ENCODE measurements at regions not wholly inside any gene's neighbourhood (a gene's known extent, or its start where the extent isn't known, plus 50 kb on each side); places are given as distances from the start of the nearest gene placed in this dataset.

- no peak overlapping the region for H3K4me2 ChIP-seq (ENCODE audit: low read length, poor library complexity, severe bottlenecking)
- no peak overlapping the region for H2AK5ac ChIP-seq (ENCODE audit: low read length, severe bottlenecking)
- no peak overlapping the region for H2BK5ac ChIP-seq (ENCODE audit: low read depth, low read length, poor library complexity, severe bottlenecking)
- H3K4me3 ChIP-seq (ENCODE audit: insufficient read depth in 1 of 2, low read depth in 1 of 2, low read length in 2 of 2): no peak overlapping the region
- H3K14ac ChIP-seq (ENCODE audit: low read length in 2 of 2): no peak overlapping the region
- no peak overlapping the region for H4K8ac ChIP-seq (ENCODE audit: low read length)
- H4K91ac ChIP-seq (ENCODE audit: low read length): no peak overlapping the region
- H3K79me1 ChIP-seq (replicated peaks; ENCODE audit: low read length, poor library complexity, severe bottlenecking): no peaks in the 10 kb centered on the region
- no peak overlapping the region for H2BK12ac ChIP-seq (ENCODE audit: low read length in 2 of 2)
- no peak overlapping the region for H3K9ac ChIP-seq (ENCODE audit: low read length)
- no peak overlapping the region for H3K27ac ChIP-seq (ENCODE audit: low read length, poor library complexity, severe bottlenecking)
- no peak overlapping the region for H3K23ac ChIP-seq (ENCODE audit: low read length in 2 of 2)
- H2BK15ac ChIP-seq (ENCODE audit: low read depth, poor library complexity, severe bottlenecking): no peak overlapping the region
- no peak overlapping the region for H2BK120ac ChIP-seq (ENCODE audit: low read depth, low read length)
- no peaks in the 10 kb centered on the region for H3K9me3 ChIP-seq (ENCODE audit: control insufficient read depth, low read length)
- H2AFZ ChIP-seq (ENCODE audit: low read depth, low read length): no peak overlapping the region
- DNase-seq: no peak
- no peaks in the 10 kb centered on the region for H3K27me3 ChIP-seq (ENCODE audit: control insufficient read depth in 1 of 2, insufficient read depth in 1 of 2, low read length in 2 of 2)
- no peak overlapping the region for H3K18ac ChIP-seq (ENCODE audit: low read depth in 1 of 2, low read length in 2 of 2)
- H3K4ac ChIP-seq (ENCODE audit: low read depth in 1 of 2, low read length in 2 of 2): no peak overlapping the region
- H3K4me1 ChIP-seq (ENCODE audit: control insufficient read depth, insufficient read depth, low read depth, low read length): peaks cover 2% of the 10 kb centered on the region
- no peaks in the 10 kb centered on the region for H3K36me3 ChIP-seq (ENCODE audit: control insufficient read depth in 1 of 2, insufficient read depth in 2 of 2, low read depth in 1 of 2, low read length in 2 of 2)
- WGBS: no CpG with 5 or more reads among the region's 2 CpGs
These were observed 77.0 kb upstream of the INHBA start for GRCh38 chr7:41779918-41780317.

- Histone ChIP-seq H3K79me1 (replicated peaks; ENCODE audit: low read length, poor library complexity, severe bottlenecking) (no peaks in the 10 kb centered on the region), H3K4me1 (ENCODE audit: control insufficient read depth, insufficient read depth, low read depth, low read length) (peaks cover 2% of the 10 kb centered on the region), H3K9me3 (ENCODE audit: control insufficient read depth, low read length) (no peaks in the 10 kb centered on the region), H2AFZ (ENCODE audit: low read depth, low read length) (no peak overlapping the region), H2BK12ac (ENCODE audit: low read length in 2 of 2) (peak overlapping the region in 1 of 2 experiments; percentile 59), H3K23ac (ENCODE audit: low read length in 2 of 2) (no peak overlapping the region), H2BK15ac (ENCODE audit: low read depth, poor library complexity, severe bottlenecking) (peak overlapping the region; percentile 37), H3K9ac (ENCODE audit: low read length) (no peak overlapping the region), H3K27ac (ENCODE audit: low read length, poor library complexity, severe bottlenecking) (no peak overlapping the region), H2BK120ac (ENCODE audit: low read depth, low read length) (no peak overlapping the region), H3K14ac (ENCODE audit: low read length in 2 of 2) (peak overlapping the region in 1 of 2 experiments; percentile 72), H4K8ac (ENCODE audit: low read length) (no peak overlapping the region), H3K4me2 (ENCODE audit: low read length, poor library complexity, severe bottlenecking) (no peak overlapping the region), H4K91ac (ENCODE audit: low read length) (no peak overlapping the region), H3K4me3 (ENCODE audit: insufficient read depth in 1 of 2, low read depth in 1 of 2, low read length in 2 of 2) (no peak overlapping the region), H3K4ac (ENCODE audit: low read depth in 1 of 2, low read length in 2 of 2) (no peak overlapping the region), H3K36me3 (ENCODE audit: control insufficient read depth in 1 of 2, insufficient read depth in 2 of 2, low read depth in 1 of 2, low read length in 2 of 2) (no peaks in the 10 kb centered on the region), H3K27me3 (ENCODE audit: control insufficient read depth in 1 of 2, insufficient read depth in 1 of 2, low read length in 2 of 2) (no peaks in the 10 kb centered on the region), H3K18ac (ENCODE audit: low read depth in 1 of 2, low read length in 2 of 2) (no peak overlapping the region), H2BK5ac (ENCODE audit: low read depth, low read length, poor library complexity, severe bottlenecking) (no peak overlapping the region), H2AK5ac (ENCODE audit: low read length, severe bottlenecking) (no peak overlapping the region)
- DNase-seq: no peak
- WGBS: 87% methylated on average over 2 of the region's 5 CpGs
These were observed 75.2 kb upstream of the INHBA start for GRCh38 chr7:41777894-41778596.

- no peak overlapping the region for H3K27ac ChIP-seq (ENCODE audit: low read length, poor library complexity, severe bottlenecking)
- H2BK12ac ChIP-seq (ENCODE audit: low read length in 2 of 2): no peak overlapping the region
- no peak for DNase-seq
- H3K4me3 ChIP-seq (ENCODE audit: insufficient read depth in 1 of 2, low read depth in 1 of 2, low read length in 2 of 2): no peak overlapping the region
- H3K4me1 ChIP-seq (ENCODE audit: control insufficient read depth, insufficient read depth, low read depth, low read length): peaks cover 2% of the 10 kb centered on the region
- no peak overlapping the region for H2AFZ ChIP-seq (ENCODE audit: low read depth, low read length)
- no peak overlapping the region for H3K18ac ChIP-seq (ENCODE audit: low read depth in 1 of 2, low read length in 2 of 2)
- H4K91ac ChIP-seq (ENCODE audit: low read length): no peak overlapping the region
- H3K9ac ChIP-seq (ENCODE audit: low read length): no peak overlapping the region
- no peak overlapping the region for H3K4ac ChIP-seq (ENCODE audit: low read depth in 1 of 2, low read length in 2 of 2)
- H4K8ac ChIP-seq (ENCODE audit: low read length): no peak overlapping the region
- no peak overlapping the region for H3K4me2 ChIP-seq (ENCODE audit: low read length, poor library complexity, severe bottlenecking)
- H3K9me3 ChIP-seq (ENCODE audit: control insufficient read depth, low read length): no peaks in the 10 kb centered on the region
- H3K36me3 ChIP-seq (ENCODE audit: control insufficient read depth in 1 of 2, insufficient read depth in 2 of 2, low read depth in 1 of 2, low read length in 2 of 2): no peaks in the 10 kb centered on the region
- WGBS: 88% methylated on average over 4 of the region's 11 CpGs
- no peak overlapping the region for H2AK5ac ChIP-seq (ENCODE audit: low read length, severe bottlenecking)
- H3K27me3 ChIP-seq (ENCODE audit: control insufficient read depth in 1 of 2, insufficient read depth in 1 of 2, low read length in 2 of 2): no peaks in the 10 kb centered on the region
- no peak overlapping the region for H2BK120ac ChIP-seq (ENCODE audit: low read depth, low read length)
- no peak overlapping the region for H2BK5ac ChIP-seq (ENCODE audit: low read depth, low read length, poor library complexity, severe bottlenecking)
- H2BK15ac ChIP-seq (ENCODE audit: low read depth, poor library complexity, severe bottlenecking): no peak overlapping the region
- peak overlapping the region in 1 of 2 experiments; percentile 88 for H3K23ac ChIP-seq (ENCODE audit: low read length in 2 of 2)
- H3K14ac ChIP-seq (ENCODE audit: low read length in 2 of 2): peak overlapping the region in 1 of 2 experiments; percentile 61
- no peaks in the 10 kb centered on the region for H3K79me1 ChIP-seq (replicated peaks; ENCODE audit: low read length, poor library complexity, severe bottlenecking)
These were observed 72.1 kb upstream of the INHBA start for GRCh38 chr7:41774966-41775365.

GRCh38 chr7:41773756-41774155, 70.9 kb upstream of the INHBA start:
- H4K8ac ChIP-seq (ENCODE audit: low read length): no peak overlapping the region
- H3K79me1 ChIP-seq (replicated peaks; ENCODE audit: low read length, poor library complexity, severe bottlenecking): no peaks in the 10 kb centered on the region
- no peak overlapping the region for H2AK5ac ChIP-seq (ENCODE audit: low read length, severe bottlenecking)
- no peaks in the 10 kb centered on the region for H3K27me3 ChIP-seq (ENCODE audit: control insufficient read depth in 1 of 2, insufficient read depth in 1 of 2, low read length in 2 of 2)
- no peak overlapping the region for H3K18ac ChIP-seq (ENCODE audit: low read depth in 1 of 2, low read length in 2 of 2)
- no peak for DNase-seq
- H3K14ac ChIP-seq (ENCODE audit: low read length in 2 of 2): no peak overlapping the region
- H3K27ac ChIP-seq (ENCODE audit: low read length, poor library complexity, severe bottlenecking): no peak overlapping the region
- H4K91ac ChIP-seq (ENCODE audit: low read length): no peak overlapping the region
- H2BK5ac ChIP-seq (ENCODE audit: low read depth, low read length, poor library complexity, severe bottlenecking): no peak overlapping the region
- H3K23ac ChIP-seq (ENCODE audit: low read length in 2 of 2): no peak overlapping the region
- no peak overlapping the region for H2BK15ac ChIP-seq (ENCODE audit: low read depth, poor library complexity, severe bottlenecking)
- no peak overlapping the region for H3K9ac ChIP-seq (ENCODE audit: low read length)
- WGBS: 100% methylated on average over 1 of the region's 4 CpGs
- H3K4ac ChIP-seq (ENCODE audit: low read depth in 1 of 2, low read length in 2 of 2): no peak overlapping the region
- no peak overlapping the region for H2BK120ac ChIP-seq (ENCODE audit: low read depth, low read length)
- H3K36me3 ChIP-seq (ENCODE audit: control insufficient read depth in 1 of 2, insufficient read depth in 2 of 2, low read depth in 1 of 2, low read length in 2 of 2): no peaks in the 10 kb centered on the region
- no peaks in the 10 kb centered on the region for H3K9me3 ChIP-seq (ENCODE audit: control insufficient read depth, low read length)
- no peak overlapping the region for H3K4me2 ChIP-seq (ENCODE audit: low read length, poor library complexity, severe bottlenecking)
- no peak overlapping the region for H3K4me3 ChIP-seq (ENCODE audit: insufficient read depth in 1 of 2, low read depth in 1 of 2, low read length in 2 of 2)
- no peak overlapping the region for H2BK12ac ChIP-seq (ENCODE audit: low read length in 2 of 2)
- no peak overlapping the region for H2AFZ ChIP-seq (ENCODE audit: low read depth, low read length)
- H3K4me1 ChIP-seq (ENCODE audit: control insufficient read depth, insufficient read depth, low read depth, low read length): peaks cover 2% of the 10 kb centered on the region
